ENCODE measurements at regions not wholly inside any gene's neighbourhood (a gene's known extent, or its start where the extent isn't known, plus 50 kb on each side); places are given as distances from the start of the nearest gene placed in this dataset.

DNA sequence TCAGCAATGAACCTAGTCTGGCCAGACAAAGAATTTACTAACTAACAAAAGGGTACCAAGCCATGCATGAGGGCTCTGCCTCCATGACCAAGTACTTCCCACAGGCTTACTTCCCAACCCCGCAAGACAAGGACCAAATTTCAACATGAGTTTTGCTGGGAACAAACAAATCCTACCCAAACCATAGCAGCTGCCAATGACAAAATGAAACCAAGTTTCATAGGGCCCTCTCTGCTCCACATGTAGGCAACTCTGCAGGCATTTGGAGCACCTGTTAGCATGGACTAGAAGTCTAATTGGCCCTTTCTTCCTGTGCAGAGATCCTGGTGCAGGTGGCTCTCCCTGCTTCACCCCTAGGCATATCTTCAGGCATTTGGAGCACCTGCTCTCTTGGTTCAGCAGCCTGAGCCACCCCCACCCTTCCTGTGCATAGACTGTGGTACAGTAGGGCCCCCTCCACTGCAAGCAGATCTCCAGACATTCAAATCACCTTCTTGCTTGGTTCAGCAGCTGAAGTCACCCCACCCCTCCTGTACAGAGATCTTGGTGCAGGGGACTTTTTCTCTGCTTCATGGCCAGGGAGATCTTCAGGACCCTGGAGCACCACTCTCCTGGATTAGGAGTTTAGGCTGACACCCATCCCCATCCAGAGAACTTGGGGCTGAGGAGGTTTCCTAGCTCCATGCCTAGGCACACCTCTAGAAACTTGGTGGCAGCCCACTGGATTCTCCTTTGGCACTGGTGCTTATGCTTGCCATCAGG lies 308.7 kb downstream of the RPAP3 start:
- Histone ChIP-seq H3K36me3 (no peaks in the 10 kb centered on the region), H3K9me3 (no peaks in the 10 kb centered on the region), H3K4me1 (peaks cover 0 to 7% (median 0%) of the 10 kb centered on the region in 4 donors), H3K4me3 (no peak overlapping the region), H3K27me3 (no peaks in the 10 kb centered on the region), H3K27ac (peak overlapping the region in 1 of 3 donors; percentile 37)
- TF ChIP-seq, protein P1, sequence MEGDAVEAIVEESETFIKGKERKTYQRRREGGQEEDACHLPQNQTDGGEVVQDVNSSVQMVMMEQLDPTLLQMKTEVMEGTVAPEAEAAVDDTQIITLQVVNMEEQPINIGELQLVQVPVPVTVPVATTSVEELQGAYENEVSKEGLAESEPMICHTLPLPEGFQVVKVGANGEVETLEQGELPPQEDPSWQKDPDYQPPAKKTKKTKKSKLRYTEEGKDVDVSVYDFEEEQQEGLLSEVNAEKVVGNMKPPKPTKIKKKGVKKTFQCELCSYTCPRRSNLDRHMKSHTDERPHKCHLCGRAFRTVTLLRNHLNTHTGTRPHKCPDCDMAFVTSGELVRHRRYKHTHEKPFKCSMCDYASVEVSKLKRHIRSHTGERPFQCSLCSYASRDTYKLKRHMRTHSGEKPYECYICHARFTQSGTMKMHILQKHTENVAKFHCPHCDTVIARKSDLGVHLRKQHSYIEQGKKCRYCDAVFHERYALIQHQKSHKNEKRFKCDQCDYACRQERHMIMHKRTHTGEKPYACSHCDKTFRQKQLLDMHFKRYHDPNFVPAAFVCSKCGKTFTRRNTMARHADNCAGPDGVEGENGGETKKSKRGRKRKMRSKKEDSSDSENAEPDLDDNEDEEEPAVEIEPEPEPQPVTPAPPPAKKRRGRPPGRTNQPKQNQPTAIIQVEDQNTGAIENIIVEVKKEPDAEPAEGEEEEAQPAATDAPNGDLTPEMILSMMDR (IDR thresholded peaks at IDR 0.05): no peak
- TF ChIP-seq POLR2A (IDR thresholded peaks at IDR 0.05): no peak
- WGBS (ENCODE audit: insufficient coverage, low coverage, low lambda C conversion rate, missing lambda C conversion rate): no CpG with 5 or more reads among the region's 1 CpG
- ATAC-seq (peak; percentile 31 to 66 (median 62)), DNase-seq (no peak)
- intact Hi-C loops (cut with DNase I): loop anchor here in 1 of 2 donors (10.0 kb wide), 1 partner anchor 362 kb away; no protein-coding TSS in a partner anchor

DNA sequence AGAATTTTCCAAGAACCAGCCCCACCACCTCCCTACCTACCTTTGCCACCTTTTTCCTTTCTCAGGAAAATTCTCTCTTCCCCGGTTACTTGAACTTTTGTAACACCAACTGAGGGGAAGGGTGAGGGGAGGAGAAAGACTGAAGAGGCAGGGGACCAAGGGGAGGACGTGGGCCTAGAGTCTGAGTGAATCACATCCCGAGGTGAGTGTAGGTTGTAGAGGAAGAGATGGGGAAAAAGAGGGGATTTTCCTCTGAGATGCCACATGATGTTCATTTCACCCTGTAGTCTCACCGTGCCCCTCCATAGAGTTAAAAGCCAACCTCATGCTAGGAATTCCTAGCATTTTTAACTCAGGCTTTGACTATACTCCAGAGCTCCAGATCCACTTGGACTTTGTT lies 311.8 kb downstream of the RPAP3 start:
- intact Hi-C loops (cut with DNase I): loop anchor here in 1 of 2 donors (10.0 kb wide), 1 partner anchor 359 kb away; no protein-coding TSS in a partner anchor
- H3K9me3 ChIP-seq: no peaks in the 10 kb centered on the region
- peaks cover 0 to 7% (median 0%) of the 10 kb centered on the region in 4 donors for H3K4me1 ChIP-seq
- H3K36me3 ChIP-seq: no peaks in the 10 kb centered on the region
- TF ChIP-seq, protein P1 (IDR thresholded peaks at IDR 0.05): no peak
- TF ChIP-seq POLR2A (IDR thresholded peaks at IDR 0.05): no peak
- H3K27ac ChIP-seq: no peak overlapping the region
- DNase-seq (no peak), ATAC-seq (no peak)
- no peak overlapping the region for H3K4me3 ChIP-seq
- no peaks in the 10 kb centered on the region for H3K27me3 ChIP-seq
- 44% methylated on average over 1 of the region's 4 CpGs for WGBS (ENCODE audit: insufficient coverage, low coverage, low lambda C conversion rate, missing lambda C conversion rate)

DNA sequence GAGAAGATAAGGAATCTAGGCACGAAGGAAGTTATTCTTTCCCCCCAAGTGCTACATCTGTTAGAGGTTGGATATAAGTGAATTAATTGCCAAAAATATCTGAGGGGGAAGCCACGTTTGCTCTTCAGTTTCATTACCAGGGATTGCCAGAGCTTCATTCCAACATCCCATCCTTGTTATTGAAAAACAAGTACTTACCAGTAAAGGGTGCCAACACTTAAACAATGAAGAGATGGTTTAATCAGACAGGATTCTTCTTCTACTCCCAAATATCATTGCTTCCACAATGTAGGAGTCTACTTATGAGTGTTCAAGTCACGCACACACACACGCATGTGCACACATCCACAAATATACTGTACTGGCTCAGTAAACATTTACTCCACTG lies 312.4 kb downstream of the RPAP3 start:
- Histone ChIP-seq H3K36me3 (no peaks in the 10 kb centered on the region), H3K9me3 (no peaks in the 10 kb centered on the region), H3K4me3 (no peak overlapping the region), H3K4me1 (peaks cover 0 to 7% (median 0%) of the 10 kb centered on the region in 4 donors), H3K27ac (no peak overlapping the region), H3K27me3 (no peaks in the 10 kb centered on the region)
- ATAC-seq (no peak), DNase-seq (no peak)
- WGBS (ENCODE audit: insufficient coverage, low coverage, low lambda C conversion rate, missing lambda C conversion rate): 63% methylated on average over 4 of the region's 4 CpGs
- TF ChIP-seq POLR2A (IDR thresholded peaks at IDR 0.05): no peak
- TF ChIP-seq, protein P1 (IDR thresholded peaks at IDR 0.05): no peak
- intact Hi-C loops (cut with DNase I): loop anchor here in 1 of 2 donors (10.0 kb wide), 1 partner anchor 359 kb away; no protein-coding TSS in a partner anchor

- H3K27ac ChIP-seq: no peak overlapping the region
- H3K4me1 ChIP-seq: no peaks in the 10 kb centered on the region
- TF ChIP-seq, protein P1 (IDR thresholded peaks at IDR 0.05): no peak
- TF ChIP-seq POLR2A (IDR thresholded peaks at IDR 0.05): no peak
- intact Hi-C loops (cut with DNase I): loop anchor here in 1 of 2 donors (10.0 kb wide), 1 partner anchor 357 kb away; no protein-coding TSS in a partner anchor
- DNase-seq (no peak), ATAC-seq (peak in 1 of 4 donors; percentile 18)
- H3K9me3 ChIP-seq: no peaks in the 10 kb centered on the region
- WGBS (ENCODE audit: insufficient coverage, low coverage, low lambda C conversion rate, missing lambda C conversion rate): 80% methylated on average over 1 of the region's 7 CpGs
- no peaks in the 10 kb centered on the region for H3K27me3 ChIP-seq
- no peaks in the 10 kb centered on the region for H3K36me3 ChIP-seq
- no peak overlapping the region for H3K4me3 ChIP-seq
Measured at GRCh38 chr12:47391566-47391965, 311.8 kb upstream of the AMIGO2 start.
